GM18502 (cell line): ENCODE measurements at regions not wholly inside any gene's neighbourhood (a gene's known extent, or its start where the extent isn't known, plus 50 kb on each side); places are given as distances from the start of the nearest gene placed in this dataset.
"Not testable (repeated sequence)": the region's sequence is repeated elsewhere in the genome, so short reads cannot be mapped to it uniquely, and the experiment has no call there.

Source experiments
- ATAC-seq: cut with Tn5 transposase; IDR thresholded peaks from one replicate; pipeline ENCODE4 v1.9.1; 2021; ENCODE audit warnings: mild to moderate bottlenecking; ENCODE audit not compliant: unreplicated experiment, poor library complexity

GRCh38 chr9:115514454-115514853 is 396.5 kb upstream of the TNC start:
- no peak for ATAC-seq

GRCh38 chr9:115517335-115518075 is 399.5 kb upstream of the TNC start:
- ATAC-seq = no peak

GRCh38 chr9:115520646-115521045 is 402.7 kb upstream of the TNC start:
- no peak for ATAC-seq

GRCh38 chr9:115522912-115523311 is 405.0 kb upstream of the TNC start:
- no peak for ATAC-seq

GRCh38 chr9:115524453-115525059 is 406.6 kb upstream of the TNC start:
- peak; percentile 48 for ATAC-seq

- no peak for ATAC-seq
Measured at GRCh38 chr9:115525111-115526058, 407.4 kb upstream of the TNC start.

- ATAC-seq = no peak
Measured at GRCh38 chr9:115531410-115532125, 413.6 kb upstream of the TNC start.

- ATAC-seq = no peak
Measured at GRCh38 chr9:115533511-115533910, 415.6 kb upstream of the TNC start.

GRCh38 chr9:115540091-115540490 is 422.1 kb upstream of the TNC start:
- no peak for ATAC-seq

- no peak for ATAC-seq
Measured at GRCh38 chr9:115543511-115543910, 425.6 kb upstream of the TNC start.

GRCh38 chr9:115548609-115549260 is 430.8 kb upstream of the TNC start:
- ATAC-seq = no peak

GRCh38 chr9:115551396-115551795 is 433.4 kb upstream of the TNC start:
- no peak for ATAC-seq

- no peak for ATAC-seq
Measured at GRCh38 chr9:115553060-115553773, 435.3 kb upstream of the TNC start.

- ATAC-seq = no peak
Measured at GRCh38 chr9:115556432-115556831, 438.5 kb upstream of the TNC start.

GRCh38 chr9:115575147-115575546 is 457.2 kb upstream of the TNC start:
- no peak for ATAC-seq

GRCh38 chr9:115585458-115585857 is 467.5 kb upstream of the TNC start:
- ATAC-seq = not testable (repeated sequence)

GRCh38 chr9:115587310-115587709 is 469.4 kb upstream of the TNC start:
- no peak for ATAC-seq

- no peak for ATAC-seq
Measured at GRCh38 chr9:115590011-115590410, 472.1 kb upstream of the TNC start.

- ATAC-seq = no peak
Measured at GRCh38 chr9:115591584-115591984, 473.6 kb upstream of the TNC start.
